ENCODE measurements at regions not wholly inside any gene's neighbourhood (a gene's known extent, or its start where the extent isn't known, plus 50 kb on each side); places are given as distances from the start of the nearest gene placed in this dataset.

DNA sequence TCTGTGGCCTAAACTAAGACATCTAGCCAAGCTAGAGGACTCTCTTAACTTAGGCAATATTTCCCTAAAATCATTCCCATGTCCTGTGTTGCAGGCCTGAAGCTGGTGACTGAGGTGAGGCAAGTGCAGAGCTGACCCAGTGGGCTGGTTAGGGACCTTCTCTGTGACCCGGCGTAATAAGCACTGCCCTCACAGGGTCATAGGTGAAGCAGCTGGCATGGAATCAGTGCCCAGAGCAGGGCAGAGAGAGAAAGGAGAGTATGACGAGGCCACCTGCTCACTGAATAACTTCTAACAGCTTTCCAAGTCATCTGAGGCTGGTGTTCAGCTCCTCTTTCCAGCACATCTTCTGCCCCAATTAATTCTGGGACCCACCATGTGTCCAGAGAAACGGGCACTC, 197.0 kb downstream of the ANAPC1 start:
- POLR2A ChIA-PET (ENCODE audit: unreplicated experiment) = no interaction called here
- ATAC-seq = no peak

GRCh38 chr2:111687911-111688310, 196.1 kb downstream of the ANAPC1 start:
- Histone ChIP-seq H3K27ac (ENCODE audit: low read length) (no peak overlapping the region), H2AFZ (ENCODE audit: low read length) (no peak overlapping the region), H3K27me3 (ENCODE audit: low read length) (no peaks in the 10 kb centered on the region), H3K4me3 (ENCODE audit: low read length) (no peak overlapping the region), H3F3A (ENCODE audit: low read length, unreplicated experiment) (no peaks in the 10 kb centered on the region), H3K4me1 (ENCODE audit: insufficient read depth, low read length) (no peaks in the 10 kb centered on the region), H3K9me2 (replicated peaks; ENCODE audit: low read length) (no peaks in the 10 kb centered on the region), H3K36me3 (ENCODE audit: low read depth, low read length) (no peaks in the 10 kb centered on the region), H3K79me2 (ENCODE audit: low read length) (no peaks in the 10 kb centered on the region), H3K9ac (ENCODE audit: low read length) (no peak overlapping the region), H3K9me3 (ENCODE audit: low read length) (no peaks in the 10 kb centered on the region), H3K4me2 (ENCODE audit: low read length) (no peak overlapping the region), H4K20me1 (ENCODE audit: low read length) (no peaks in the 10 kb centered on the region)
- no peak for DNase-seq
- intact Hi-C loops (cut with micrococcal nuclease) = no loop called here
- CTCF ChIA-PET = no interaction called here
- ATAC-seq = no peak
- POLR2A ChIA-PET (ENCODE audit: unreplicated experiment) = no interaction called here
- TF ChIP-seq EZH2 (IDR thresholded peaks at IDR 0.05; ENCODE audit: low read length, unreplicated experiment) = no peak
- TF ChIP-seq, protein P1, sequence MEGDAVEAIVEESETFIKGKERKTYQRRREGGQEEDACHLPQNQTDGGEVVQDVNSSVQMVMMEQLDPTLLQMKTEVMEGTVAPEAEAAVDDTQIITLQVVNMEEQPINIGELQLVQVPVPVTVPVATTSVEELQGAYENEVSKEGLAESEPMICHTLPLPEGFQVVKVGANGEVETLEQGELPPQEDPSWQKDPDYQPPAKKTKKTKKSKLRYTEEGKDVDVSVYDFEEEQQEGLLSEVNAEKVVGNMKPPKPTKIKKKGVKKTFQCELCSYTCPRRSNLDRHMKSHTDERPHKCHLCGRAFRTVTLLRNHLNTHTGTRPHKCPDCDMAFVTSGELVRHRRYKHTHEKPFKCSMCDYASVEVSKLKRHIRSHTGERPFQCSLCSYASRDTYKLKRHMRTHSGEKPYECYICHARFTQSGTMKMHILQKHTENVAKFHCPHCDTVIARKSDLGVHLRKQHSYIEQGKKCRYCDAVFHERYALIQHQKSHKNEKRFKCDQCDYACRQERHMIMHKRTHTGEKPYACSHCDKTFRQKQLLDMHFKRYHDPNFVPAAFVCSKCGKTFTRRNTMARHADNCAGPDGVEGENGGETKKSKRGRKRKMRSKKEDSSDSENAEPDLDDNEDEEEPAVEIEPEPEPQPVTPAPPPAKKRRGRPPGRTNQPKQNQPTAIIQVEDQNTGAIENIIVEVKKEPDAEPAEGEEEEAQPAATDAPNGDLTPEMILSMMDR (conservative IDR thresholded peaks at IDR 0.05; ENCODE audit: low read depth, low read length) = no peak
- TF ChIP-seq EZH2phosphoT487 (IDR thresholded peaks at IDR 0.05; ENCODE audit: borderline replicate concordance, low read length) = no peak
- no TSS peak for BruUV-seq (replicated peaks)

More for the DNA sequence above, 197.0 kb downstream of the ANAPC1 start:
- Histone ChIP-seq H4K20me1 (ENCODE audit: low read length) (no peaks in the 10 kb centered on the region), H3F3A (ENCODE audit: low read length, unreplicated experiment) (no peaks in the 10 kb centered on the region), H3K9ac (ENCODE audit: low read length) (no peak overlapping the region), H3K4me1 (ENCODE audit: insufficient read depth, low read length) (no peaks in the 10 kb centered on the region), H3K9me3 (ENCODE audit: low read length) (no peaks in the 10 kb centered on the region), H3K36me3 (ENCODE audit: low read depth, low read length) (no peaks in the 10 kb centered on the region), H3K79me2 (ENCODE audit: low read length) (no peaks in the 10 kb centered on the region), H3K9me2 (replicated peaks; ENCODE audit: low read length) (no peaks in the 10 kb centered on the region), H3K27me3 (ENCODE audit: low read length) (no peaks in the 10 kb centered on the region), H3K27ac (ENCODE audit: low read length) (no peak overlapping the region), H3K4me2 (ENCODE audit: low read length) (no peak overlapping the region), H2AFZ (ENCODE audit: low read length) (no peak overlapping the region), H3K4me3 (ENCODE audit: low read length) (no peak overlapping the region)
- CTCF ChIA-PET = no interaction called here
- no TSS peak for BruUV-seq (replicated peaks)
- no peak for TF ChIP-seq EZH2 (IDR thresholded peaks at IDR 0.05; ENCODE audit: low read length, unreplicated experiment)
- TF ChIP-seq, protein P1 (conservative IDR thresholded peaks at IDR 0.05; ENCODE audit: low read depth, low read length) = no peak
- TF ChIP-seq EZH2phosphoT487 (IDR thresholded peaks at IDR 0.05; ENCODE audit: borderline replicate concordance, low read length) = no peak
- no peak for DNase-seq
- intact Hi-C loops (cut with micrococcal nuclease) = no loop called here

GRCh38 chr2:111688482-111688881, 195.5 kb downstream of the ANAPC1 start:
- intact Hi-C loops (cut with micrococcal nuclease) = no loop called here
- ChIA-PET POLR2A (ENCODE audit: unreplicated experiment) (no interaction called here), CTCF (no interaction called here)
- ATAC-seq (no peak), DNase-seq (no peak)
- H3K9me3 ChIP-seq (ENCODE audit: low read length) = no peaks in the 10 kb centered on the region
- H3F3A ChIP-seq (ENCODE audit: low read length, unreplicated experiment) = no peaks in the 10 kb centered on the region
- no peak overlapping the region for H2AFZ ChIP-seq (ENCODE audit: low read length)
- H3K9ac ChIP-seq (ENCODE audit: low read length) = no peak overlapping the region
- H4K20me1 ChIP-seq (ENCODE audit: low read length) = no peaks in the 10 kb centered on the region
- no peaks in the 10 kb centered on the region for H3K79me2 ChIP-seq (ENCODE audit: low read length)
- H3K4me3 ChIP-seq (ENCODE audit: low read length) = no peak overlapping the region
- no TSS peak for BruUV-seq (replicated peaks)
- no peaks in the 10 kb centered on the region for H3K4me1 ChIP-seq (ENCODE audit: insufficient read depth, low read length)
- no peaks in the 10 kb centered on the region for H3K9me2 ChIP-seq (replicated peaks; ENCODE audit: low read length)
- TF ChIP-seq EZH2phosphoT487 (IDR thresholded peaks at IDR 0.05; ENCODE audit: borderline replicate concordance, low read length) = no peak
- TF ChIP-seq EZH2 (IDR thresholded peaks at IDR 0.05; ENCODE audit: low read length, unreplicated experiment) = no peak
- TF ChIP-seq, protein P1 (conservative IDR thresholded peaks at IDR 0.05; ENCODE audit: low read depth, low read length) = no peak
- H3K27me3 ChIP-seq (ENCODE audit: low read length) = no peaks in the 10 kb centered on the region
- H3K4me2 ChIP-seq (ENCODE audit: low read length) = no peak overlapping the region
- no peak overlapping the region for H3K27ac ChIP-seq (ENCODE audit: low read length)
- H3K36me3 ChIP-seq (ENCODE audit: low read depth, low read length) = no peaks in the 10 kb centered on the region

Data from PC-3 (cell line).